ENCODE measurements at regions not wholly inside any gene's neighbourhood (a gene's known extent, or its start where the extent isn't known, plus 50 kb on each side); places are given as distances from the start of the nearest gene placed in this dataset.
"Not testable (repeated sequence)": the region's sequence is repeated elsewhere in the genome, so short reads cannot be mapped to it uniquely, and the experiment has no call there.

DNA sequence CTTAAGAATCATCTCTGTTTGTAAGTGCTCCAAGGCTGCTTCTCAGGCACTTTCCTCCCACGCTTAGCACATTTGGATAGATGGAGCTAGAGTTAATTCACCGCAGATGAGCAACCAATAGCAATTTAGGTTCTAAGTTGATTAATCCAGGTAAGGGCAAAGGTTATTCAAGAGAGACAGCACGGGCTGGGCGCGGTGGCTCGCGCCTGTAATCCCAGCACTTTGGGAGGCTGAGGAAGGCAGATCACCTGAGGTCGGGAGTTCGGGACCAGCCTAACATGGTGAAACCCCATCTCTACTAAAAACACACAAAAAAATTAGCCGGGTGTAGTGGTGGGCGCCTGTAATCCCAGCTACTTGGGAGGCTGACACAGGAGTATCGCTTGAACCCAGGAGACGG is 54.5 kb upstream of the UNC13C start:
- not testable (repeated sequence) for H3K4me3 ChIP-seq (ENCODE audit: low read depth, low read length); DNase-seq (ENCODE audit: low read depth)

GRCh38 chr15:53918180-53919079 is 59.8 kb upstream of the UNC13C start:
- H3K4me3 ChIP-seq (ENCODE audit: low read depth, low read length), result no peak overlapping the region
- DNase-seq (ENCODE audit: low read depth), result no peak
- no peak for TF ChIP-seq CTCF (IDR thresholded peaks at IDR 0.05; ENCODE audit: control insufficient read depth, extremely low read depth, insufficient read depth)

DNA sequence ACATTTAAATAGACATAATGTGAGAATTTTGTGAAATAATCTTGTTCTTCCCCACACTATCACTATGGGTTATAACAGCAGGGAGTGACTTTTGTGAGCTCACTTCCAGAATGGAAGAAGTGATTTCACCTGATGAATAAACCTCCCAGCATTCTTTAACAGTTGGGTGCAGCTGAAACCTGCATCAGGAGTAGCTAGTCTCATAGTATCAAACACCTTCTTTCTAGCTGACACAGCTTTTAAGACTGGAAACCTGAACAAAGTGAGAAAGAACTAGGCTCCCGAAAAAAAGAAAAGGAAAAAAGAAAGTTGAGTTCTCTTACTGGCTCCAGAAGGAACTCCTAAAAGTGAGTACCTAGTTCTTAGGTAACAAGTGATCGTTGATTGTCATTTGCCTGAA is 61.1 kb upstream of the UNC13C start:
- H3K4me3 ChIP-seq (ENCODE audit: low read depth, low read length), result no peak overlapping the region
- no peak for TF ChIP-seq CTCF (IDR thresholded peaks at IDR 0.05; ENCODE audit: control insufficient read depth, extremely low read depth, insufficient read depth)
- no peak for DNase-seq (ENCODE audit: low read depth)

DNA sequence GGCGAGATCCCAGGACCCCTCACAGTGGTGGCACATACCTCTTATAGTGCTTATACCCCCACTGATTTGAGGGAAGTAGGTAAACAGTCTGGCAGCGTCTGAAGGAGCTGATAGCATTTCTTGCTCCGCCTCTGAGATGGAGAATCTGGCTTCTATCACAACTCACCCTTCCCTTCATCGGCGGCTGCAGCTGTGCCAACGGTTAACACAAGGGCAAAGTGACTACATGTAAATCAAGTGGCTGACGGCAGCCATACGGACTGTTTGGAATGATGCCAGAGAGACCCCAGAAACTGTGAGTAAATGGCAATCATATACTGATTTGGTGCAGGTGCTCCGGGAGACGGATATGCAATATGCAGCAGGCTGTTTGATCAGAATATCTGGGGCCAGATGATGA is 66.8 kb upstream of the UNC13C start:
- TF ChIP-seq CTCF (IDR thresholded peaks at IDR 0.05; ENCODE audit: control insufficient read depth, extremely low read depth, insufficient read depth), result no peak
- no peak overlapping the region for H3K4me3 ChIP-seq (ENCODE audit: low read depth, low read length)
- no peak for DNase-seq (ENCODE audit: low read depth)

GRCh38 chr15:53910852-53911251 is 67.4 kb upstream of the UNC13C start:
- no peak overlapping the region for H3K4me3 ChIP-seq (ENCODE audit: low read depth, low read length)
- DNase-seq (ENCODE audit: low read depth), result no peak
- no peak for TF ChIP-seq CTCF (IDR thresholded peaks at IDR 0.05; ENCODE audit: control insufficient read depth, extremely low read depth, insufficient read depth)

DNA sequence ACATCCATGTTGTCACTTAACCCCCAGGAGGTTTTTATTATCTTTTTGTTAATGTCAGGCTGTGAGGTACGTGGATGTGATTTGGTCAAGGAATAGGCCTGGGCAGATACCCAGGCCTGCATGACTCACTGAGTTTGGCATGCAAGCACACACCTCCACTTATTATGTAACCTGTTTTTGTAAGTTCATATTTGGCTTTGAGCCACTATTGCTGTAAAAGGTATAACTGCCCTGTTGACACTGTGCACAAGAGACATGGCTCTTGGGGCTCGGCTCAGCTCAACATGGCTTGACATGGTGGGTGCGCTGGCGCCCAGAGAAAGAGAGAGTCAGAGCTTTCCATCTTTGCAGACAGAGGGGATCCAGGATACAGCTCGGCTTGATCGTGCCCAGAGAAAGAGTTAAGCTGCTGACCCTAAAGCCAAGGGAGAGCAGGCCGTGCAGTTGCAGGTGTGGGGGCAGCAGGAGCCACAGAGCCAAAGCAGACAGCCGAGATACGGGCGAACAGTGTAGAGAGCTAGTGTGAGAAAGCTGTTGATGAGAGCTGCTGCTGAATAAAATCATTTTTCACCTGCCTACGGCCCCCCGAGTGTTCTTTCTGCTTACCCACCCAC is 67.9 kb upstream of the UNC13C start:
- no peak for TF ChIP-seq CTCF (IDR thresholded peaks at IDR 0.05; ENCODE audit: control insufficient read depth, extremely low read depth, insufficient read depth)

DNA sequence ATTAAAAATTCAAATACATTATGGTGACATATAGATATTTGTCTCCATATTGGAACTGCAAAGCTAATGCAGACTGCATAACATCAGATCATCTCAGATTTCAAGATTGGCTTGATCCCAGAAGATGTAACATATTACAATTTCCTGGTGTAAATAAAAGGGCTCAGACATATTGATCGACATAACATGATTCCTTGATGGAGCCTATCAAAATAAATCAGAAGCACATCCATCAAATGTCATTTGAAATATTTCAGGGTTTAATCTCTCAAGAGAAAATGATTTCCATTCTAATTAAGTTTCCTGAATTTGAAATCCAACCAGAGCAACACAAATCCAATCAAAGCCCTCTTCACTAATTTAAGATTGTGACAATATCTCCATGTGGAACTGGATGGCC is 75.1 kb upstream of the UNC13C start:
- no peak for TF ChIP-seq CTCF (IDR thresholded peaks at IDR 0.05; ENCODE audit: control insufficient read depth, extremely low read depth, insufficient read depth)
- DNase-seq (ENCODE audit: low read depth), result no peak
- no peak overlapping the region for H3K4me3 ChIP-seq (ENCODE audit: low read depth, low read length)

More for the DNA sequence above, 67.9 kb upstream of the UNC13C start:
- no peak overlapping the region for H3K4me3 ChIP-seq (ENCODE audit: low read depth, low read length)
- DNase-seq (ENCODE audit: low read depth), result peak; percentile 67

DNA sequence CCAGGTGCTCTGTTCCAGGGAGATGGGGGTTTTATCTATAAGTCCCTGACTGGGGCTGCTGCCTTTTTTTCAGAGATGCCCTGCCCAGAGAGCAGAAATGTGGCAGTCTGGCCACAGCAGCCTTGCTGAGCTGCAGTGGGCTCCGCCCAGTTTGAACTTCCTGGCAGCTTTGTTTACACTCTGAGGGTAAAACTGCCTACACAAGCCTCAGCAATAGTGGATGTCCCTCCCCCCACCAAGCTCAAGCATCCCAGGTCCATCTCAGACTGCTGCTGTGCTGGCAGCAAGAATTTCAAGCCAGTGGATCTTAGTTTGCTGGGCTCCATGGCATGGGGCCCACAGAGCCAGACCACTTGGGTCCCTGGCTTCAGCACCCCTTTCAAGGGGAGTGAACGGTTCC is 84.8 kb upstream of the UNC13C start:
- DNase-seq (ENCODE audit: low read depth); H3K4me3 ChIP-seq (ENCODE audit: low read depth, low read length): not testable (repeated sequence)

Measured in LNCaP clone FGC (cell line).